Activated CD8-positive, alpha-beta memory T cell treated with anti-CD3 and anti-CD28 coated beads for 36 hours (primary cell): ENCODE measurements at regions not wholly inside any gene's neighbourhood (a gene's known extent, or its start where the extent isn't known, plus 50 kb on each side); places are given as distances from the start of the nearest gene placed in this dataset.
"Not testable (repeated sequence)": the region's sequence is repeated elsewhere in the genome, so short reads cannot be mapped to it uniquely, and the experiment has no call there.

ENCODE experiments used
- CTCF ChIA-PET: fragments of 350-600 bp; sonication (Branson Sonifier 250); formaldehyde crosslinking; loops from one replicate; lab custom pipeline; 2021; ENCODE audit warnings: antibody characterized with exemption; lab: Charles Lee
- POLR2A ChIA-PET: fragments of 350-600 bp; sonication (Branson Sonifier 250); formaldehyde crosslinking; loops from one replicate; lab custom pipeline; 2021; ENCODE audit warnings: antibody characterized with exemption; lab: Charles Lee

- POLR2A ChIA-PET, result no interaction called here
- CTCF ChIA-PET, result no interaction called here
Observed at GRCh38 chr11:103700622-103701021, 335.8 kb upstream of the DDI1 start.

- ChIA-PET POLR2A (no interaction called here), CTCF (no interaction called here)
Observed at GRCh38 chr11:103703437-103703836, 333.0 kb upstream of the DDI1 start.

- POLR2A ChIA-PET, result no interaction called here
- CTCF ChIA-PET, result no interaction called here
Observed at GRCh38 chr11:103703954-103704353, 332.5 kb upstream of the DDI1 start.

- POLR2A ChIA-PET, result no interaction called here
Observed at GRCh38 chr11:103705642-103706041, 330.8 kb upstream of the DDI1 start.

GRCh38 chr11:103709371-103709770 lies 327.1 kb upstream of the DDI1 start:
- ChIA-PET CTCF (no interaction called here), POLR2A (no interaction called here)

More at GRCh38 chr11:103705642-103706041, 330.8 kb upstream of the DDI1 start:
- CTCF ChIA-PET, result no interaction called here

- POLR2A ChIA-PET, result no interaction called here
- CTCF ChIA-PET, result interaction anchor here (0.6 kb wide), 1 partner anchor 120 kb away, joined by 4 read pairs; no protein-coding TSS in a partner anchor
Observed at GRCh38 chr11:103714246-103714645, 322.2 kb upstream of the DDI1 start.

- ChIA-PET CTCF (no interaction called here), POLR2A (no interaction called here)
Observed at GRCh38 chr11:103716363-103716762, 320.1 kb upstream of the DDI1 start.

- CTCF ChIA-PET, result no interaction called here
- POLR2A ChIA-PET, result no interaction called here
Observed at GRCh38 chr11:103727262-103727661, 309.2 kb upstream of the DDI1 start.

- CTCF ChIA-PET, result no interaction called here
Observed at GRCh38 chr11:103729617-103730016, 306.8 kb upstream of the DDI1 start.

GRCh38 chr11:103730131-103730940 lies 306.1 kb upstream of the DDI1 start:
- ChIA-PET POLR2A (no interaction called here), CTCF (no interaction called here)

More at GRCh38 chr11:103729617-103730016, 306.8 kb upstream of the DDI1 start:
- POLR2A ChIA-PET, result no interaction called here

- POLR2A ChIA-PET, result no interaction called here
Observed at GRCh38 chr11:103731670-103732069, 304.8 kb upstream of the DDI1 start.

GRCh38 chr11:103733889-103734288 lies 302.6 kb upstream of the DDI1 start:
- POLR2A ChIA-PET, result no interaction called here

More at GRCh38 chr11:103731670-103732069, 304.8 kb upstream of the DDI1 start:
- CTCF ChIA-PET, result interaction anchor here (0.7 kb wide), 1 partner anchor 261 kb away, joined by 3 read pairs; no protein-coding TSS in a partner anchor

GRCh38 chr11:103735497-103736032 lies 300.9 kb upstream of the DDI1 start:
- CTCF ChIA-PET, result no interaction called here
- POLR2A ChIA-PET, result no interaction called here

More at GRCh38 chr11:103733889-103734288, 302.6 kb upstream of the DDI1 start:
- CTCF ChIA-PET, result no interaction called here

GRCh38 chr11:103736315-103737036 lies 300.0 kb upstream of the DDI1 start:
- ChIA-PET POLR2A (no interaction called here), CTCF (no interaction called here)

- ChIA-PET CTCF (no interaction called here), POLR2A (no interaction called here)
Observed at GRCh38 chr11:103737037-103737622, 299.3 kb upstream of the DDI1 start.

- CTCF ChIA-PET, result no interaction called here
- POLR2A ChIA-PET, result no interaction called here
Observed at GRCh38 chr11:103737747-103738146, 298.7 kb upstream of the DDI1 start.

GRCh38 chr11:103739074-103739796 lies 297.2 kb upstream of the DDI1 start:
- CTCF ChIA-PET, POLR2A ChIA-PET: not testable (repeated sequence)

- CTCF ChIA-PET, result no interaction called here
- POLR2A ChIA-PET, result no interaction called here
Observed at GRCh38 chr11:103744496-103745153, 291.8 kb upstream of the DDI1 start.

- CTCF ChIA-PET, result no interaction called here
- POLR2A ChIA-PET, result no interaction called here
Observed at GRCh38 chr11:103749158-103749557, 287.3 kb upstream of the DDI1 start.
